ENCODE measurements at regions not wholly inside any gene's neighbourhood (a gene's known extent, or its start where the extent isn't known, plus 50 kb on each side); places are given as distances from the start of the nearest gene placed in this dataset.

- no peak for TF ChIP-seq CTCF (IDR thresholded peaks at IDR 0.05)
Measured at GRCh38 chr18:78901923-78902794, 77.5 kb upstream of the SALL3 start.

GRCh38 chr18:78902795-78903435, 76.7 kb upstream of the SALL3 start:
- no peak for TF ChIP-seq CTCF (IDR thresholded peaks at IDR 0.05)

- no peak for TF ChIP-seq CTCF (IDR thresholded peaks at IDR 0.05)
Measured at GRCh38 chr18:78903436-78904178, 76.0 kb upstream of the SALL3 start.

- no peak for TF ChIP-seq CTCF (IDR thresholded peaks at IDR 0.05)
Measured at GRCh38 chr18:78904179-78904531, 75.5 kb upstream of the SALL3 start.

- no peak for TF ChIP-seq CTCF (IDR thresholded peaks at IDR 0.05)
Measured at GRCh38 chr18:78905334-78905733, 74.3 kb upstream of the SALL3 start.

GRCh38 chr18:78906066-78906465, 73.6 kb upstream of the SALL3 start:
- TF ChIP-seq CTCF (IDR thresholded peaks at IDR 0.05) = no peak

GRCh38 chr18:78908462-78909260, 71.0 kb upstream of the SALL3 start:
- no peak for TF ChIP-seq CTCF (IDR thresholded peaks at IDR 0.05)

Measured in LNCAP (cell line).